VCaP (cell line): ENCODE measurements at regions not wholly inside any gene's neighbourhood (a gene's known extent, or its start where the extent isn't known, plus 50 kb on each side); places are given as distances from the start of the nearest gene placed in this dataset.

Experiments
- H3K27ac ChIP-seq: fragments of 450-650 bp; 2 replicates; pipeline ENCODE4 v1.5.1; 2017
- CTCF ChIP-seq: fragments of 450-650 bp; conservative IDR thresholded peaks from 2 replicates; pipeline ENCODE4 v1.5.1; 2017; ENCODE audit warnings: mild to moderate bottlenecking, moderate library complexity

- H3K27ac ChIP-seq: no peak overlapping the region
- no peak for TF ChIP-seq CTCF
These were observed 56.8 kb upstream of the IPO9 start for GRCh38 chr1:201772178-201772577.

GRCh38 chr1:201773764-201774163, 55.2 kb upstream of the IPO9 start:
- no peak overlapping the region for H3K27ac ChIP-seq
- TF ChIP-seq CTCF: no peak

- H3K27ac ChIP-seq: no peak overlapping the region
- no peak for TF ChIP-seq CTCF
These were observed 54.6 kb upstream of the IPO9 start for GRCh38 chr1:201774224-201774982.

- H3K27ac ChIP-seq: no peak overlapping the region
- TF ChIP-seq CTCF: no peak
These were observed 54.0 kb upstream of the IPO9 start for GRCh38 chr1:201774983-201775344.

- H3K27ac ChIP-seq: no peak overlapping the region
- TF ChIP-seq CTCF: no peak
These were observed 53.6 kb upstream of the IPO9 start for GRCh38 chr1:201775380-201775779.

- TF ChIP-seq CTCF: no peak
- H3K27ac ChIP-seq: peak overlapping the region; percentile 32; the same call in 1 of the 2 replicates
These were observed 50.5 kb upstream of the IPO9 start for GRCh38 chr1:201778279-201779065.
